C4-2B (cell line): ENCODE measurements at regions not wholly inside any gene's neighbourhood (a gene's known extent, or its start where the extent isn't known, plus 50 kb on each side); places are given as distances from the start of the nearest gene placed in this dataset.

ENCODE experiments used
- ZFX ChIP-seq: fragments of 450-650 bp; IDR thresholded peaks from 2 replicates; pipeline ENCODE4 v1.6.1; 2017
- TF ChIP-seq, protein P1 (sequence below): fragments of 450-650 bp; conservative IDR thresholded peaks from 2 replicates; pipeline ENCODE4 v1.5.1; 2017; ENCODE audit warnings: mild to moderate bottlenecking

DNA sequence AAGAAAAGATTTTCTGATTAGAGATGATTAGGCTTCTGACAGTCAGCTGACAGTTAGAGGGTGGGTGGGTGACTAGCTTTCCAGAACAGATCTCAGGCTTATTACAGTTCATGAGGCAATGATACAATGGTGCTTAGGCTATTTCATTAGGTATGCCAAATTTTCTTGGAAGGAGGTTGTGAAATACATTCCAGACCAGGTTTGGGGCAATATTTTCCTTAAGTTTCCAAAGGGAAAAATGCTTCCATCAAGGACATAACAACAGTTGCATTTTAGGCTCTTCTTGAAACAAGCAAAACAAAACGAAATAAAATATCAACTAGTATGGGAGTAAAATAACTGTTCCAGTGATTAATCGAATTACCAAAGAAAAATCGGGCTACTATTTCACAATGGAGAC, 59.3 kb upstream of the CNTN1 start:
- TF ChIP-seq, protein P1, sequence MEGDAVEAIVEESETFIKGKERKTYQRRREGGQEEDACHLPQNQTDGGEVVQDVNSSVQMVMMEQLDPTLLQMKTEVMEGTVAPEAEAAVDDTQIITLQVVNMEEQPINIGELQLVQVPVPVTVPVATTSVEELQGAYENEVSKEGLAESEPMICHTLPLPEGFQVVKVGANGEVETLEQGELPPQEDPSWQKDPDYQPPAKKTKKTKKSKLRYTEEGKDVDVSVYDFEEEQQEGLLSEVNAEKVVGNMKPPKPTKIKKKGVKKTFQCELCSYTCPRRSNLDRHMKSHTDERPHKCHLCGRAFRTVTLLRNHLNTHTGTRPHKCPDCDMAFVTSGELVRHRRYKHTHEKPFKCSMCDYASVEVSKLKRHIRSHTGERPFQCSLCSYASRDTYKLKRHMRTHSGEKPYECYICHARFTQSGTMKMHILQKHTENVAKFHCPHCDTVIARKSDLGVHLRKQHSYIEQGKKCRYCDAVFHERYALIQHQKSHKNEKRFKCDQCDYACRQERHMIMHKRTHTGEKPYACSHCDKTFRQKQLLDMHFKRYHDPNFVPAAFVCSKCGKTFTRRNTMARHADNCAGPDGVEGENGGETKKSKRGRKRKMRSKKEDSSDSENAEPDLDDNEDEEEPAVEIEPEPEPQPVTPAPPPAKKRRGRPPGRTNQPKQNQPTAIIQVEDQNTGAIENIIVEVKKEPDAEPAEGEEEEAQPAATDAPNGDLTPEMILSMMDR = no peak
- no peak for TF ChIP-seq ZFX
